LoVo (cell line): ENCODE measurements at regions not wholly inside any gene's neighbourhood (a gene's known extent, or its start where the extent isn't known, plus 50 kb on each side); places are given as distances from the start of the nearest gene placed in this dataset.
A peak's percentile ranks its signal among the peaks of the same experiment; 100 is the strongest.

Source experiments
- DNase-seq: peaks from one replicate; pipeline ENCODE4 v3.0.0-alpha.2; 2016; ENCODE audit warnings: low spot score

- no peak for DNase-seq
Measured at GRCh38 chr2:60400462-60401246, 152.8 kb downstream of the BCL11A start.

- DNase-seq: no peak
Measured at GRCh38 chr2:60394463-60394862, 159.0 kb downstream of the BCL11A start.

- peak; percentile 3 for DNase-seq
Measured at GRCh38 chr2:60391649-60392375, 161.6 kb downstream of the BCL11A start.

GRCh38 chr2:60391230-60391629, 162.2 kb downstream of the BCL11A start:
- no peak for DNase-seq

GRCh38 chr2:60386436-60386835, 167.0 kb downstream of the BCL11A start:
- no peak for DNase-seq

GRCh38 chr2:60385648-60386047, 167.8 kb downstream of the BCL11A start:
- DNase-seq: no peak

- no peak for DNase-seq
Measured at GRCh38 chr2:60383401-60384143, 169.9 kb downstream of the BCL11A start.

- DNase-seq: no peak
Measured at GRCh38 chr2:60380411-60380810, 173.0 kb downstream of the BCL11A start.

- DNase-seq: no peak
Measured at GRCh38 chr2:60379684-60380083, 173.8 kb downstream of the BCL11A start.

GRCh38 chr2:60379216-60379615, 174.2 kb downstream of the BCL11A start:
- no peak for DNase-seq

- DNase-seq: no peak
Measured at GRCh38 chr2:60377825-60378224, 175.6 kb downstream of the BCL11A start.

GRCh38 chr2:60376252-60376651, 177.2 kb downstream of the BCL11A start:
- DNase-seq: no peak

GRCh38 chr2:60371681-60372080, 181.8 kb downstream of the BCL11A start:
- DNase-seq: no peak

- DNase-seq: no peak
Measured at GRCh38 chr2:60371219-60371618, 182.2 kb downstream of the BCL11A start.

GRCh38 chr2:60370814-60371213, 182.6 kb downstream of the BCL11A start:
- DNase-seq: no peak

GRCh38 chr2:60368456-60368855, 185.0 kb downstream of the BCL11A start:
- no peak for DNase-seq

- DNase-seq: no peak
Measured at GRCh38 chr2:60366135-60366712, 187.2 kb downstream of the BCL11A start.

GRCh38 chr2:60365556-60365955, 187.9 kb downstream of the BCL11A start:
- DNase-seq: no peak

- DNase-seq: no peak
Measured at GRCh38 chr2:60364491-60364890, 189.0 kb downstream of the BCL11A start.

- no peak for DNase-seq
Measured at GRCh38 chr2:60361498-60361897, 192.0 kb downstream of the BCL11A start.

- DNase-seq: no peak
Measured at GRCh38 chr2:60359569-60359968, 193.9 kb downstream of the BCL11A start.

- no peak for DNase-seq
Measured at GRCh38 chr2:60358476-60358875, 195.0 kb downstream of the BCL11A start.
